Chondrocyte (in vitro differentiated cells): ENCODE measurements at regions not wholly inside any gene's neighbourhood (a gene's known extent, or its start where the extent isn't known, plus 50 kb on each side); places are given as distances from the start of the nearest gene placed in this dataset.

Source experiments
- DNase-seq: peaks from one replicate; pipeline ENCODE4 v3.0.0; 2021; ENCODE audit warnings: mixed read lengths, low spot score
- H3K27ac Mint-ChIP-seq: one replicate; pipeline ENCODE4 v1.8.0; 2021; ENCODE audit warnings: mild to moderate bottlenecking, moderate library complexity, mixed read lengths; ENCODE audit not compliant: unreplicated experiment
- H3K27me3 Mint-ChIP-seq: 2 replicates; pipeline ENCODE4 v1.8.0; 2021; ENCODE audit warnings: low read depth, mixed read lengths
- H3K36me3 Mint-ChIP-seq: 2 replicates; pipeline ENCODE4 v1.8.0; 2021; ENCODE audit warnings: low read depth, mixed read lengths
- H3K4me1 Mint-ChIP-seq: 2 replicates; pipeline ENCODE4 v1.8.0; 2021; ENCODE audit warnings: low read depth, mild to moderate bottlenecking, mixed read lengths
- H3K4me3 Mint-ChIP-seq: one replicate; pipeline ENCODE4 v1.8.0; 2021; ENCODE audit warnings: mild to moderate bottlenecking, moderate library complexity, mixed read lengths; ENCODE audit not compliant: unreplicated experiment
- H3K9me3 Mint-ChIP-seq: 2 replicates; pipeline ENCODE4 v1.8.0; 2021; ENCODE audit warnings: low read depth, mixed read lengths
- CTCF ChIP-seq: fragments of 200-600 bp; sonication (generic); IDR thresholded peaks from 2 replicates; pipeline ENCODE4 v1.5.0; 2021; ENCODE audit warnings: antibody characterized with exemption, mild to moderate bottlenecking, moderate library complexity

GRCh38 chr10:110414548-110415309 is 83.0 kb upstream of the DUSP5 start:
- Mint-ChIP-seq H3K9me3 (no peaks in the 10 kb centered on the region), H3K4me3 (no peak overlapping the region), H3K36me3 (no peaks in the 10 kb centered on the region), H3K4me1 (peaks cover 56% of the 10 kb centered on the region), H3K27ac (no peak overlapping the region), H3K27me3 (no peaks in the 10 kb centered on the region)
- TF ChIP-seq CTCF, result no peak
- no peak for DNase-seq

DNA sequence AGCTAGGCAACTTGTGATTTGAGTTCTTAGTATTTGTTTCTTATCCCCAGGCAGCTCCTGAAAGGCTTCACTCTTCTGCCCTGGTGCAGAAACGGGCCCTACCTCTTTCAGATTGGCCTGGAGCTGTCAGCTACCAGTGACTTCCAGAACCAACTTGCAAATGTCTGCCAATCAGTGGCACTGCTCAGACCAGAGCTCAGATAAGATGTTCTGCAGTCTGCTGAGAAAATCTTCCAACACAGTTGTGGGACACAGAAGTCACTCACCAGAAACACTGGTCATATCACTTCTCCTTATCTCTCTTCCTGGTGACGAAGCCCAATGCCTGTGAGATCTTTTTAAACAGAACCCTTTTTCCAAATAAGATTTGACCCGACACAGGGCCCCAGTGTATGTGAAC is 81.9 kb upstream of the DUSP5 start:
- no peak for TF ChIP-seq CTCF
- H3K27me3 Mint-ChIP-seq, result no peaks in the 10 kb centered on the region
- peaks cover 51% of the 10 kb centered on the region for H3K4me1 Mint-ChIP-seq
- DNase-seq, result no peak
- H3K27ac Mint-ChIP-seq, result no peak overlapping the region
- H3K36me3 Mint-ChIP-seq, result no peaks in the 10 kb centered on the region
- no peaks in the 10 kb centered on the region for H3K9me3 Mint-ChIP-seq
- H3K4me3 Mint-ChIP-seq, result no peak overlapping the region

- no peak overlapping the region for H3K27ac Mint-ChIP-seq
- H3K9me3 Mint-ChIP-seq, result no peaks in the 10 kb centered on the region
- peaks cover 47% of the 10 kb centered on the region for H3K4me1 Mint-ChIP-seq
- no peaks in the 10 kb centered on the region for H3K27me3 Mint-ChIP-seq
- no peak for TF ChIP-seq CTCF
- H3K36me3 Mint-ChIP-seq, result no peaks in the 10 kb centered on the region
- H3K4me3 Mint-ChIP-seq, result no peak overlapping the region
- DNase-seq, result no peak
Measured at GRCh38 chr10:110416776-110417711, 80.7 kb upstream of the DUSP5 start.

DNA sequence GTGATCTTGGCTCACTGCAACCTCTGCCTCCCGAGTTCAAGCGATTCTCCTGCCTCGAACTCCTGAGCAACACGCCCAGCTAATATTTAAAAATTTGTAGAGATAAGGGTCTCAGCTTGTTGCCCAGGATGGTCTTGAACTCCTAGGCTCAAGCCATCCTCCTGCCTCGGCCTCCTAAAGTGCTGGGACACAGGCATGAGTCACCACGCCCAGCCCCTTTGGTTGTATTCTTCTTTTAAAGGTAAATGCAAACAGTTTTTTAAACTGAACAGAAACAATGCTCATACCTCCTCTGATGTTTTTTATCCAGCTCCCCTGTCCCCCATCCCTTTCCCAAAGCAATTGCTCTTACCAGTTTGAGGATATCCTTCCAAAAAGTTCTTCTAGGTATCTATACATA is 79.5 kb upstream of the DUSP5 start:
- Mint-ChIP-seq H3K4me1 (peaks cover 41% of the 10 kb centered on the region), H3K4me3 (no peak overlapping the region), H3K27ac (no peak overlapping the region), H3K9me3 (no peaks in the 10 kb centered on the region), H3K27me3 (no peaks in the 10 kb centered on the region), H3K36me3 (no peaks in the 10 kb centered on the region)
- DNase-seq, result no peak
- TF ChIP-seq CTCF, result no peak

DNA sequence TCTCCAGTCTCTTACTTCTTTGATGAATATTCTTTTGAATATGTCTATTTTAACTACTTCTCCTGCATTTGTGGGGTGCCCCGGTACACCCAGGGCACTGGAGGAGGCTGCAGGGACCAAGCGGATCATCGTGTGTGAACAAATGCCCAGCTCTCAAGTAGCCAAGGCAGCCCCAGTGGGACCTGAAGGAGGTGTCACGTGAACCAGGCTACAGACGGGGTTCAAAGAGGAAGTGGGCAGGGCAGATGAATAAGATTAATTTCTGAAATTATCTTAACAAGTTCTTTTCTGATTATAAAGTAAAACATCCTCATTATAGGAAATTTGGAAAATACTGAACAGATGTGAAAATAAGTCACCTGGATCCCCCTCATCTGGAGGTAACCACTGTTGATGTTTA is 78.4 kb upstream of the DUSP5 start:
- Mint-ChIP-seq H3K9me3 (no peaks in the 10 kb centered on the region), H3K27ac (no peak overlapping the region), H3K4me3 (no peak overlapping the region), H3K4me1 (peaks cover 41% of the 10 kb centered on the region), H3K27me3 (no peaks in the 10 kb centered on the region), H3K36me3 (no peaks in the 10 kb centered on the region)
- DNase-seq, result no peak
- no peak for TF ChIP-seq CTCF
